NB4 (cell line): ENCODE measurements at regions not wholly inside any gene's neighbourhood (a gene's known extent, or its start where the extent isn't known, plus 50 kb on each side); places are given as distances from the start of the nearest gene placed in this dataset.

Source experiments
- POLR2A ChIP-seq: IDR thresholded peaks from 2 replicates; pipeline ENCODE4 v1.6.1; 2011; ENCODE audit warnings: mild to moderate bottlenecking; ENCODE audit not compliant: insufficient read length; ENCODE audit errors: extremely low read depth
- TF ChIP-seq, protein P1 (sequence below): IDR thresholded peaks from 2 replicates; pipeline ENCODE4 v1.6.1; 2011; ENCODE audit warnings: low read depth, low read length

DNA sequence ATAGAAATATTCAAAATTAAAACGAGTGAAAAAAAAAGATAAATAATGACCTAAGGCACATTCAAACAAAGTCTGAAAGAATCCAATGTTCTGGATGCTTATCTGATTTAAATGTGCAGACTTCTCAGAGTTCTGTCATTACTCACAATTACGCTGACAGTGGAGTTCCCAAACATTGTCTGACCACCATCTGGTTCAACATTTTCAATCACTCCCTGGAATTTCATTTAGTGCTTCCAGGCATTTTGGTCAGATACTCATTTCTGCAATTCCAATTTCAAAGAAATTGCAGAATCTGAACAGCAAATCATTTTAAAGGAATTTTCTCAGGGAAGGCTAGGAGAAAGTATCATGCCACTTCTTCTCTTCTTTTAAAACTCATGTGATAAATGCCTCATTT lies 398.2 kb upstream of the PDE3A start:
- TF ChIP-seq, protein P1, sequence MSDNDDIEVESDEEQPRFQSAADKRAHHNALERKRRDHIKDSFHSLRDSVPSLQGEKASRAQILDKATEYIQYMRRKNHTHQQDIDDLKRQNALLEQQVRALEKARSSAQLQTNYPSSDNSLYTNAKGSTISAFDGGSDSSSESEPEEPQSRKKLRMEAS, result no peak
- TF ChIP-seq POLR2A, result no peak
